GM13977 (cell line): ENCODE measurements at regions not wholly inside any gene's neighbourhood (a gene's known extent, or its start where the extent isn't known, plus 50 kb on each side); places are given as distances from the start of the nearest gene placed in this dataset.
"Not testable (repeated sequence)": the region's sequence is repeated elsewhere in the genome, so short reads cannot be mapped to it uniquely, and the experiment has no call there.

Source experiments
- DNase-seq: peaks from one replicate; pipeline ENCODE4 v3.0.0; 2012; ENCODE audit warnings: low spot score
- CTCF ChIP-seq: IDR thresholded peaks from 2 replicates; pipeline ENCODE4 v1.5.1; 2012; ENCODE audit warnings: mild to moderate bottlenecking, control low read depth; ENCODE audit not compliant: insufficient read depth; ENCODE audit errors: extremely low read depth, missing control alignments
- in situ Hi-C: fragments of 300-500 bp; cut with MboI; formaldehyde crosslinking; loops from one replicate; pipeline ENCODE4 v1.12.0; 2022; ENCODE audit warnings: low sequenced_read_pairs, low pct_unique_long_range_greater_than_20kb, mixed read lengths, inconsistent platforms; ENCODE audit not compliant: unreplicated experiment

GRCh38 chr6:67976486-67976885 lies 658.6 kb upstream of the ADGRB3 start:
- DNase-seq, result no peak
- no peak for TF ChIP-seq CTCF
- in situ Hi-C loops, result no loop called here

GRCh38 chr6:67974931-67975330 lies 660.2 kb upstream of the ADGRB3 start:
- DNase-seq, result no peak
- no peak for TF ChIP-seq CTCF
- in situ Hi-C loops, result no loop called here

DNA sequence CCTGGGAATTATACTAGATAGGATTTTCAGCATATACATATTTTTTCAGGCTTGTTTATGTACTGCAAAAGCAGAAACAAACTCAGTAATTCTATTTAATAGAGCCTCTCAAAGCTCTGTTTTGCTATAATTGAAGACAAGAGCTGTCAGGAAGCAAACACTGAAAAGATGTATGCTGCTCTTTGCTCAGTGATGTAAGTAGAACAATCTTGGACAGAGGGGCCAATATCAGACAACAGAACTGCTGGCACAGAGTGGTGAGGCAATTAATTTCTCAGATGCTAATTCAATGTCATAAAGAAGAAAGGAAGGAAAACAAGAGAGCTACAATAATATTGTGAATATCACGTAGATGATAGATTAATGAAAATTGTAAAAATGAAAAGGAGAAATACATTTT lies 663.3 kb upstream of the ADGRB3 start:
- in situ Hi-C loops, result no loop called here
- no peak for TF ChIP-seq CTCF
- DNase-seq, result no peak

DNA sequence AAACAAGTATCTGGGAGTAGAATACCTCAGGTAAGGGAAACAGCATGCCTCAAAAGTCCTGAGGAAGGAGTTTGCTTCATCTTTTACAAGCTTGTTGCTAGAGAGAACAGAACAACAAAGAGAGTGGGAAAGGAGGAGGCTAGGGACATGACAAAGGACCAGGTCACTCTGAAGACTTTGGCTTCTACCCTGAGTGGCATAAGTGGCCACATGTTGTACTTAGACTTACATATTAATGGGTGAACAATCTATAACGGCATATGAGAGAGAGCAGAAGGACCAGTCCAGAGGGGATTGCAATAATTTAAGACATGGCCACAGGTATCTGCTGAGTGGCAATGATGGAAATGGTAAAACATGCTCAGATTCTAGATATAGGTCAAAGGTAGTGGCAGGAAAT lies 668.3 kb upstream of the ADGRB3 start:
- DNase-seq, result no peak
- no peak for TF ChIP-seq CTCF
- in situ Hi-C loops, result no loop called here

GRCh38 chr6:67956352-67956751 lies 678.7 kb upstream of the ADGRB3 start:
- in situ Hi-C loops, result no loop called here
- no peak for DNase-seq
- no peak for TF ChIP-seq CTCF

- TF ChIP-seq CTCF, result no peak
- in situ Hi-C loops, result no loop called here
- no peak for DNase-seq
These were observed 682.1 kb upstream of the ADGRB3 start for GRCh38 chr6:67952948-67953347.

DNA sequence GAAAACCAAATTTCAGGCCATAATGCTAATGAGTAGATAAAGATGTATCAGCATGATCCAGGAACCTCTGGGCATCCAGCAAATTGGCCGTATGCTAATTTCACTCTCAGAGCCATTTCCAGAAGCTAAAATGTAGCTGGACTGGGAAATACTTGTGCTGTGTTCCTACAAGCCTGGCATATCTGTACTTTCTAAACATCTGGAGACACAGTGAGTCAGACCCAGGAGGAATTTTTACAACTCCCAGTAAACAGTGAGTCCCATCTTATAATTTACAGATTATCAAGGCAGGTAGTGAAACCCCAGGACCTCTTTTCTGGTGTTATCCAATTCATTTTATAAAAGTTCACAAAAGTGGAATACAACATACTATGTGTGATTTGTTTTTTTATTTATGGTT lies 683.0 kb upstream of the ADGRB3 start:
- no peak for DNase-seq
- no peak for TF ChIP-seq CTCF
- in situ Hi-C loops, result no loop called here

GRCh38 chr6:67947762-67948161 lies 687.3 kb upstream of the ADGRB3 start:
- DNase-seq, in situ Hi-C loops: not testable (repeated sequence)
